Stimulated activated CD4-positive, alpha-beta T cell treated with anti-CD3 and anti-CD28 coated beads, Interleukin-1b, Interleukin-23, amount 100 ng/mL, for 48 hours (primary cell): ENCODE measurements at regions not wholly inside any gene's neighbourhood (a gene's known extent, or its start where the extent isn't known, plus 50 kb on each side); places are given as distances from the start of the nearest gene placed in this dataset.
"Not testable (repeated sequence)": the region's sequence is repeated elsewhere in the genome, so short reads cannot be mapped to it uniquely, and the experiment has no call there.

ENCODE experiments used
- DNase-seq: peaks from one replicate; pipeline ENCODE4 v3.0.0-alpha.2; 2020

DNA sequence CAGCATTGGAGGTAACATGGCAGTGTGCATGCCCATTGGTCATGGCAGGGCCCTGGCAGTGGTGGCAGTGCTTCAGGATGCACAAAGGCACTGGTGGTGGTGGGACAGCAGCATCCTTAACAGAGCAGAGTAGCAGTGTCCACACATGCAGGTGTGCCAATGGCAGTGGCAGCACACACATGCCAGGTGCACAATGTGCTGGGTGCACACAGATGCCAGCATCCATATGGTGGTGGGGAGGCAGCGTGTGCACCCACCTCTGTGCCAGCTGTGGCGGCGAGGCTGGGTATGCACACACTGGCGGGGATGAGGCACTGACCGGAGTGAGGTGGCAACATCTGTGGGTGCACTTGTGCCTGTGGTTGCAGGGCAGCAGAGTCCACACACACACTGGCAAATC, 150.6 kb downstream of the SI start:
- DNase-seq = no peak

- no peak for DNase-seq
Observed at GRCh38 chr3:164918905-164919304, 159.4 kb downstream of the SI start.

GRCh38 chr3:164912916-164913315, 165.4 kb downstream of the SI start:
- no peak for DNase-seq

DNA sequence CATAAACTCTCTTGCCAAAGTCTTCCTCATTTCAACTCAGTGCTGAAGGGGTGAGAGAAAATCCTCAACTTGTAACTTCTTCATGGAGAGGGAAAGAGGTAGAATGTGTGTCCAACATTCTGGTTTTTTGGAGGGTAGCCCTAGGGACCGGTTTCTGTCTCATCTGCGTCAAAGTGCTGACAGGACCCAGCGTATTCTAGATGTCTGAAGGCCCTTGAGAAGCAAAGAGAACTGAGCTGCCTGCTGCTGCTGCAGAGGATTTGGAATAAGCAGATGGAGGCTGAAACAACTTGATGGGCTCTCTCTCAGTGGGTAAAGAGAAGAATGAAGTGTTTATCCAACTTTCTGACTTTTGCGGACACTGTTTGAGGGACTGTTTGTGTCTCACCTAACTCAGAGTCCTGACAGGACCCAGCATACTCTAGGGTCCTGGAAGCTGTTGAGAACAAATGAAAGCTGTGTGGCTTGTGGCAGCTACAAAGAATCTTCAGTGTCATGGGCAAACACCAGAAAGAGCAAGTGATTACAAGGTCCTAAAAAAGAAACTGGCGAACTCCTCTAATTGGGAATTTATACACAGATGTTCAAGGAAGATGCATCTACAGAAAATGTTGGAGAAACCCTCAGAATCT, 174.4 kb downstream of the SI start:
- no peak for DNase-seq

DNA sequence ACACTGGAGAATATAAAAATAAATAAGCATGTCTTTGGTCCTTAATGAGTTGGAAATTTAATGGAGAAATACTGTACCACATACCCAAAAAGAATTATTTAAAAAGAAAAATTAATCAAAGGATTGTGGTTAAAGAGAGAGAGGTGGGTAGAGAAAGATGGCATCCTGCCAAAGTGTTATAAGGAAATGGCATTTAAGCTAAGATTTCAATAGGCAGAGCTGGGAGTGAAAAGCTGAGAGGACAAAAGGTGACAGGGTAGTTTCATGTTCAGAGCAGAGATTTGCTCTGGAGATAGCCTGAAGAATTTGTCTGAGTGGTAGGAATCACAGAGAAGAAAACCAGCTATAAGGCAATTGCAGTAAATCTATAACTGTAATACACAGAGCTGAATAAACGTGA, 181.0 kb downstream of the SI start:
- no peak for DNase-seq

DNA sequence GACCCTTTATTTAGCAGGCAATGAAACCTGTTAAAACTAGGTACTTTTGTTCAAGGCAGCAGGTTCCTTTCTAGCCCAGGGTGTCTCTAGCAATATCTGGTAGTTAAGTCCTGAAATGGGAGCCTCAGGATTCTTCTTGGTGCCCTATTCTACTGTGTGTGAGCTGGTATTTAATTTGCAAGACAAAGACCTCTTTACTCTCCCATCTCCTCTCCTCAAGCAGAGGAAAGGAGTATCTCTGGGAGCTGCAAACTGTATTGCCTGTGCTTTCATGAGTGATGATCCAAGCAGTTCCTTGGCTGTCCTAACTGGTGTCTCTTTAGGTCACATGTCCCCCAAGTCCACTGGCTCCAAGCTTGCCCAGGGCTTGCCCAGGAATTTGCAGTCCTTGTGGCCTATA, 188.2 kb downstream of the SI start:
- DNase-seq = no peak

GRCh38 chr3:164883171-164883570, 195.1 kb downstream of the SI start:
- DNase-seq = no peak

DNA sequence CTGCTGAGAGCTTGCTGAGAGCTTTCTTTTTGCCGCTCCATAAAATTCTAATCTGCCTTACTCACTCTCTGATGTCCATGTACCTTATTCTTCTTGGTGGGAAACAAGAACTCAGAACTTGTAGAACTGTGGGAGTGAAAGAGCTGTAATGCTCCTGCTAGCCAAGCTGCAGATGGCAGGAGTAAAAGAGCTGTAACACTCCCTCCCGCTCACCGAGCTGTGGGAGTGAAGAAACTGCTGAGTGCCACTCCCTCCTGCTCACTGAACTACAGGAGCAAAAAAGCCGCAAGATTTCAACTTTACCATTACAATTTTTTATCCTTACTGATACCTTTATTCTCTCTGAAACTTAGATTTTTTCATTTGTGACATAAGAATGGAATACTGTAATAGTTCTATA, 199.1 kb downstream of the SI start:
- no peak for DNase-seq

GRCh38 chr3:164864454-164864853, 213.8 kb downstream of the SI start:
- DNase-seq = no peak

DNA sequence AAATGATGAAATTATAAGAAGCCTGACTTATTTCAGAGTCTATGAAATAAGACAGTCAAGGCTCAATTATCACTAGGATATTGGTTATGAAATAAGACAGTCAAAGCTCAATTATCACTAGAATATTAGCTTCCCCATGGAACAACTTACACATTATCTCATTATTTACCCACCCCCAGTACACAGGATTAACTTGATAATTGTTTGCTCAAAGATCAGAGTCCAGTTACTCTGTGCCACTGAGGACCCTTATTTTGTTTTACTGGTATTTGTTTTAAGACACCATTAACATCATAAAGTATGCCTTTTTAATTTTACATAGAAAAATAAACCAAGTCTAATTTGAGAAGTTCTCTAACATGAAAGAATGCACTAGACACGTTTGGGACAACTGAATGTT, 225.4 kb downstream of the SI start:
- DNase-seq = no peak

- DNase-seq = no peak
Observed at GRCh38 chr3:164851905-164852304, 226.4 kb downstream of the SI start.

DNA sequence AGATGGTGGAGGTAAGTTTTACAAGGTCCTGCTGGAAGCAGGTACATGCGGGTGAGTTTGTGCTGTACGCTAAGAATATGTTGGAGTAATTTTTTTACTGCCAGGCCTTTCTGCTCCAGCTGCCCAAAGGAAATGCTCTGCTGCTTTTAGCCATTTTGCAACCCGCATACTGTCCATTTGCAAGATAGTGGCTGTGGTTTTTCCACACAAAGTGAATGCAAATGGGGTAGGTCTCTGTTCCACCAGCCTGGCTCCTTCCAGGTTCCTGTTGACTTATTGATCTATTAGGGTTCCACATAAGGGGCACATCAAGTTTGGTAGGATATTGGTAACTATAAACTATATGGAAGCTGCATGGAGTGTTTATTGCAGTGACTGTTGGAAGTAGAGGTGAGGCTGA, 227.1 kb downstream of the SI start:
- no peak for DNase-seq

- no peak for DNase-seq
Observed at GRCh38 chr3:164848923-164849322, 229.4 kb downstream of the SI start.

DNA sequence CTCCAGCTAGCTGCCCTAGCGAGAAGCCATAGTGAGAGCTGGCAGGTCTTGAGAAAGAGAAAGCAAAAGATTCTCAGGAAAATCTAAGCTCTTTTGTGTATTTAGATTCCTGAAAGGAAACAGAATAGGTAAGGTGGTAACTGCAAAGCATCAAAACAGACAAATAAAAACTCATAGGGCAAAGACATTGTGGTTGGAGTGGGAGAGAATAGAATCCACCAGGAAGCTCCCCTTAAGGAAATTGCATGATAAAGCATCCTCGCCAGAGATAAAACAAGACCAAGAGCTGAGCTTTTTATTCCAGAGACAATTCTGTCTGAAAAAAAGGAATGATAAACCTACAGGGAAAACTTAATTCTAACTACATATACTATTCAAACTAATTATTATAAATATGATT, 232.6 kb downstream of the SI start:
- no peak for DNase-seq

DNA sequence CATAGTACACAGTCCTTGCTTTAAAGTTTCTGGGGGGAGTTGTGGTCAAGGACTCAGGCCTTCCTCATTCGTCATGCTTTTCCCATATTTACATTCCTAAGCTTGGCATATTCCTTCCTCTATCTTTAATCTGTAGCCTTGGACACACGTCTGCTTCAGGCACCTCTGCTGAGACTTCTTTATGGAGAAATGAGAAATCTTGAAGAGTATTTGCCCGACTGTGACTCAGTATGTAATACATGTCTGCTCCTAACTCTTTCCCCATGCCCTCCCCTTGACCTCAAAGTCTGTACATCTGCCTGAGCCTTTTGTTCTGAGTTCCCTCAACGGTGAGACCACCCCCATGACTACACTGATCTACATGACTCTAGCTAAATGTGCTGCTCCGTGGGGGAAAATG, 246.1 kb downstream of the SI start:
- no peak for DNase-seq

DNA sequence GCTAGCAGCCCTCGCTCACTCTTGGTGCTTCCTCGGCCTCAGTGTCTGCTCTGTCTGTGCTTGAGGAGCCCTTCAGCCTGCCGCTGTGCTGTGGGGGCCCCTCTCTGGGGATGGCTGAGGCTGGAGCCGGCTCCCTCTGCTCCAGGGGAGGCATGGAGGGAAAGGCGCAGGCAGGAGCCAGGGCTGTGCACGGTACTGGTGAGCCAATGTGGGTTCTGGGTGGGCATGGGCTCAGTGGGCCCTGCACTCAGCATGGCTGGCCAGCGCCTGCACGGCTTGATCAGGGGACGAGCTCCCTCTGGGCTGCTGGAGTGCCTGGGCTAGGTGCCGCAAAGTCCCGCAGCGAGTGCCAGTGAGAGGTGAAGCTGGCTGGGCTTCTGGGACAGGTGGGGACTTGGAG, 260.0 kb downstream of the SI start:
- no peak for DNase-seq

- no peak for DNase-seq
Observed at GRCh38 chr3:164814106-164814505, 264.2 kb downstream of the SI start.

GRCh38 chr3:164812042-164812441, 266.3 kb downstream of the SI start:
- no peak for DNase-seq

DNA sequence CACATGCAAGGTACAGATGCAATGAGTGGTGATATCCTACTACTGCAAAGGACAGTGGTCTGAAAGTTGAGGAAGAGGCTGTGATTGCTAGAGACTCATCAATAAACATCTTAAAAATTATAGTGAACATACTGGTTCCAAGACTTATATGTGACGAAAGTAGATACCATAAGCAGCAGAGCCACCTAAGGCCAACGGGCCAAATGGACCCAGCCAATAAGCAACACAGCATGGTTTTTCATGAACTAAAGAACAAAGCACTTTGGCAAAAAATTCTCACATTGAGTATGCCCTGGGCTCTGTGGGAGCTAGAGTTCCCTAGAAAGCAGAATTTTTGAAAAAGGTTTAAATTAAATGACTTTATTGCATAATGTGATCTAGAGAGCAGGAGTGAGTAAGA, 272.1 kb downstream of the SI start:
- no peak for DNase-seq

DNA sequence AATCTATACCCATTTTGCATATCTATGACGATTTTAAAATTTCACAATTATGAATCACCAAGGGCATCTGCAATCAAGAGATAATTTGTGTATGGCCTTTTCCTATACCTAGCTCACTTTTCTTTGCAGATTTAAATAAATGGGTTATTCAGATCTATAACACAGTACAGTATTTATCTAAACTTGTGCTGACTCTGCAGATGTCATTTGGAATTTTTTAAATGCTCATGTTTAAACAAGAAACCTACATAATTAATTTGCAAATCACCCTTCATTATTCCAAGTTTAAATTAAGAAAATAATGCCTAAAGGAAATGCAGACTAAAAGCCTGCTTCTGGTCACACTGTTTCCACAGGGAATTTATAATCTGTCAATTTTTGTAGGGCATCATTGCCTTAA, 284.2 kb downstream of the SI start:
- DNase-seq = no peak

DNA sequence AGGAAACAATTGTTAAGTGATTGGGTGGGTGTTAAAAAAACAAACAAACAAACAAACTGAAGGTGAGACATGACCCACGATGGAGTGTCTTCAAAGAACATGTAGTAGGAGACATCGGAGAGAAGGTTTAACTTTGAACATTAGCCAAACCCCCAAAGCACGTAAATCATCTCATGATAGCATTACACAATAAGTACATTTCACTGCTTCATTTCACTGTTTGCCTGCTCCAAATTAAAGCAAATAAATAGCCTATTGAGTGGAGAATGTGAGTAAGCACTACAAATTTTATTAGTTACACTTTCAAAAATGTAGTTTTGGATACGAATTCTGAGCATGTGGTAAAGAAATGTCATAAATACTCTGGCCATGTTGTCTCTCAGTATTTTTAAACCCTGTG, 287.0 kb downstream of the SI start:
- no peak for DNase-seq

DNA sequence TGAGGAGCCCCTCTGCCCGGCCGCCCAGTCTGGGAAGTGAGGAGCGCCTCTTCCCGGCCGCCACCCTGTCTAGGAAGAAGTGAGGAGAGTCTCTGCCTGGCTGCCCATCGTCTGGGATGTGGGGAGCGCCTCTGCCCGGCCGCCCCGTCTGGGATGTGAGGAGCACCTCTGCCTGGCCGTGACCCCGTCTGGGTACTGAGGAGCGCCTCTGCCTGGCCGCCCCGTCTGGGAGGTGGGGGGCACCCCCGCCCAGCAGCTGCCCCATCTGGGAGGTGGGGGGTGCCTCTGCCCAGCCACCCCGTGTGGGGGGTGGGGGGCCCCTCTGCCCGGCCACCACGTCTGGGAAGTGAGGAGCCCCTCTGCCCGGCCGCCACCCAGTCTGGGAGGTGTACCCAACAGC, 293.9 kb downstream of the SI start:
- not testable (repeated sequence) for DNase-seq

GRCh38 chr3:164781755-164782154, 296.5 kb downstream of the SI start:
- no peak for DNase-seq

DNA sequence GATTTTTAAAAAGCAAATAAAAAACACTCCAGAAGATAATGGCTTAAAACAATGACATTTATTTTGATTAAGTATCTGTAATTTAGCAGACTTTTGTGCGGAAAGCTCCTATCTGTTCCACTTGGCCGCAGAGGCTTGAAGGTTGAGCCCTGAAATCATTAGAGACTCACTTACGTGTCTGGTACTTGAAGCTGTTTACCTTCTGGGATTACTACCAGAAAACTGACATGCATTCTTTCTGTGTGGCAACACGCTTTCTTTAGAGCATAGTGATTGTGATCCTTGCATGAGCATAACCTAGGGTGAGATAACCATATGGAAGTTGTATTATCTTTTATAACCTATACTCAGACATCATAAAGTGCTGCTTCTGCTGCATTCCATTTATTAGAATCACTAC, 298.5 kb downstream of the SI start:
- no peak for DNase-seq

DNA sequence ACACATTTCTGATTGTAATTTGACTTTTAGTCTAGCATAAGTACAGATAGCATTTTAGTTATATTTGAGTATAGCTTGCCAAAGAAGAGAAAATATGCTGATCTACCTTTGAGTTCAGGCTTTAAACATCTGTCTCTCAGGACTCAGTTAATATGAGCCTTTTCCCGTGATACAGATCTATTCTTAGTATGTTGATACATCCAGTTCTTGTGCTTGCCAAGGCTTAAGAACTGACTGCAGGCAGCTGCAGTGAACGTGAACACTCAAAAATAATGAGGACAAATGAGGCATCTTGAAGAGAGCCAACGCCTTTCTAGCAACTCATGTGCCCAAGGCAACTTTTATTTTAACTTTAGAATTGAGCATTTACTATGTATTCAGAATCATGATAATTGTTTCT, 325.5 kb downstream of the SI start:
- DNase-seq = no peak

DNA sequence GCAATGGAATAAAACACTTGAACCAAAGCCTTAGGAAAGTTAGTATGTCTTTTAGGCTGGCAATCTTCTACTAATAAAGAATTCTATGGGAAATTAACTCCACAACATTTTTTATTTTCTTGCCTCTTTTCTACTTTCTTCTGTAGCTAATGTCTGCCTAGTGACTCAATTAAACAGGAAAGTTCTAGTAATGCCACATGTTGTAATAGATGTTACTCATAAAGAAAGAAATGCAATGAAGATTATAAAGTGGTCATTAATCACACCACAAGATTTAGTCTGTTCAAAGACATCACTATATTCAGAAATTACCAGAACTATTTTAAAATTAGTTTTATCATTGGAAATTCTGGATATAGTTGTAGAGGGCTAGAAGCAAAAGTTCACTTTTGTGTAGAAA, 329.7 kb downstream of the SI start:
- DNase-seq = no peak
